ENCODE measurements at regions not wholly inside any gene's neighbourhood (a gene's known extent, or its start where the extent isn't known, plus 50 kb on each side); places are given as distances from the start of the nearest gene placed in this dataset.
"Not testable (repeated sequence)": the region's sequence is repeated elsewhere in the genome, so short reads cannot be mapped to it uniquely, and the experiment has no call there.

- no peak for DNase-seq (ENCODE audit: low read depth in 3 of 3)
These were observed 152.3 kb downstream of the PCTP start for GRCh38 chr17:55903028-55903690.

DNA sequence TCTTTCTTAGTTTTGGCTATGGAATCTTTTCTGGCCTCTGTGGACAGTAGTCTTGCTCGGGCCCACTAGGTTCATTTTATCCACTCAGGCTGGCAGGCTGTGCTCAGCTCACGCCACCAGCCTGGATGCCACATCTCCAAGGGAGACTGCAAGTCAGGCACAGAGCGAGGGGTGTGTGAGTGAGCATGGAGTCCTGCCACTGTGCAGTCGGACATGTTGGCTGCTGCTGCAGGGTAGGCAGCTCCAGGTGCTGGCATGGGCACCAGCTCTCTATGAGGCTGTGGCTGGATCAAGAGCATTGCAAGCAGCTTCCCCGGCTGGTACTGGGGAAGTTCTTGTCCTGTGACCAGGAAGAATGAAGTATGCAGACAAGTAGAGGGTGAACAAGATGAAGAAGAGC is 158.9 kb downstream of the PCTP start:
- DNase-seq (ENCODE audit: low read depth in 3 of 3), result no peak

- DNase-seq (ENCODE audit: low read depth in 3 of 3), result no peak
These were observed 160.3 kb downstream of the PCTP start for GRCh38 chr17:55911186-55911585.

- no peak for DNase-seq (ENCODE audit: low read depth in 3 of 3)
These were observed 174.6 kb downstream of the PCTP start for GRCh38 chr17:55925440-55925839.

DNA sequence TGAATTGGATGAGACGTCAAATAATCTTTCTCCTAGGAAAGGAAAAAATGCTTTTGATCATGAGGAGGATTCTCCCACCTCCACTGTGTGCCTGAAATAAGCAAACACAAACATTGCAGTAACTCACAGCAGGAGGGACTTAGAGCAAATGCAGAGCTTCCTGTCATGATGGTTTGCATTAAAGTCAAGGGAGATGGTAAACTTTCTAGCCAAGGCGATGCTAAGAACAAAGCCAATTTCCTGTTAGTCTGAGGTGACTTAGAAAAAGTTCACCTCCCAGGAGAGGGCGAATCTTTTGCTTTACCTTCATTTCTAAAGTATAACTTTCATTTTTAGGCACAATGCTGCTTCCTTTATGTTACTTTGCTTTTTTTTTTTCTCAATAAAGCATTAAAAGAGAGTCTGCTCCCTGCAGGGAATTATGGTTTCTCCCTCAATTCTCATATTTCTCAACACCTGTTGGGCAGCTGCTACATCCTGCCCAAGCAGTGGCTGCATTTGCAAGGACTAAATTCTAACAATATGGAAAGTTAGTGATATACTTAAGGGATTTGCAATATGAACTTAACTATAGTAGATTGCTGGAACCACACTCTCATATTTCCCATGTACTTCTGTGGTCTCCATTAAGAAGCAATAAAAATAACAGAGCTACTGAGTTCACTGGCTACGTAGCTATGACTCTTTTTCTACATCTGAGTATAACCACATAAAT is 175.6 kb downstream of the PCTP start:
- DNase-seq (ENCODE audit: low read depth in 3 of 3), result no peak

DNA sequence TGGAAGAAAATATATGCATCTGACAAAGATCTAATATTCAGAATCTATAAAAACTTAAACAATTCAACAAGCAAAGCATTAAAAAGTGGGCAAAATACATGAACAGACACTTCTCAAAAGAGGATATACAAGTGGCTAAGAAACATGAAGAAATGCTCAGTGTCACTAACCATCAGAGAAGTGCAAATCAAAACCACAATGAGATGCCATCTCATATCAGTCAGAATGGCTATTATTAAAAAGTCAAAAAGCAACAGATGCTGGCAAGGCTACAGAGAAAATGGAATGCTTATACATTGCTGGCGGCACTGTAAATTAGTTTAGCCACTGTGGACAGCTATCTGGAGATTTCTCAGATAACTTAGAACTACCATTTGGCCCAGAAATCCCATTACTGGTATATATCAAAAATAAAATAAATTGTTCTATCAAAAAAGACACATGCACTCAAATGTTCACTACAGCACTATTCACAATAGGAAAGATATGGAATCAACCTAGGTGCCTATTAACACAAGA is 179.5 kb downstream of the PCTP start:
- no peak for DNase-seq (ENCODE audit: low read depth in 3 of 3)

- no peak for DNase-seq (ENCODE audit: low read depth in 3 of 3)
These were observed 180.6 kb downstream of the PCTP start for GRCh38 chr17:55931446-55931845.

GRCh38 chr17:55932973-55933372 is 182.1 kb downstream of the PCTP start:
- no peak for DNase-seq (ENCODE audit: low read depth in 3 of 3)

- not testable (repeated sequence) for DNase-seq (ENCODE audit: low read depth in 3 of 3)
These were observed 188.4 kb downstream of the PCTP start for GRCh38 chr17:55939181-55939810.

DNA sequence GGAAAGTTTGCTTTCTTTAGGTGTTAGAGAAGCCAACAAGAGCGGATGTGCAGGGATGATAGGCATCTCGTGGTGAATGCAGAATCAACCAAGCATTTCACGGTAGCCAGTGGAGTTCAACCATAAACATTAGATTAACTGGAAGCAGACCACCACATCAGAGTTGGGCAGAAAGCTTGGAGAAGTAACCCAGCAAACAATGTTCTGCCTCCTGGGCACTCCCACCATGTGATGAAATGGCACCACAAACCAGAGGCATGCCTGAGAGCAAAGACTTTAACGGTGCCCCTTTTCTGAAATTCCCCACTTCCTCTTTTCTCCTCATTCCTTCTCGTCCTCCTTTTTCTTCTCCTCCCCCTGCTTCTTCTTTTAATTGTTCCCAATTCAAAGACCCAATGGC is 193.5 kb upstream of the ANKFN1 start:
- no peak for DNase-seq (ENCODE audit: low read depth in 3 of 3)

DNA sequence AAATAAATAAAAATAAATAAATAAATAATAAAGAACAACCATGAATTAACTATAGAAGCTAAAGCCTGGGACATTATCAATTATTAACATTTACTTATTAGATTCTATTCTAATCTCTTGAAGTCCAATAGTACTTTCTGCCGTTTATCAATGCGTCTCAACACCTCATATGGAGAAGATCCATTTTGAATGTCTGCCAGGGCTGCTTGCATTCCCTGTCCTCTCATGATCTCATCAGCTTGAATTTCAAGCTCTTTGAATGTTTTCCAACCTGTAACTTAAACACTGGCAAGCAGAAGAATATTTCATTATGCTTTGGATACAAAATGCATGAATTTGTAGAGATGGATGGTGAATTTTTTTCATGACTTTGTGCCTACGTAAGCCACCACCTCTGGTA is 191.9 kb upstream of the ANKFN1 start:
- DNase-seq (ENCODE audit: low read depth in 3 of 3), result no peak

DNA sequence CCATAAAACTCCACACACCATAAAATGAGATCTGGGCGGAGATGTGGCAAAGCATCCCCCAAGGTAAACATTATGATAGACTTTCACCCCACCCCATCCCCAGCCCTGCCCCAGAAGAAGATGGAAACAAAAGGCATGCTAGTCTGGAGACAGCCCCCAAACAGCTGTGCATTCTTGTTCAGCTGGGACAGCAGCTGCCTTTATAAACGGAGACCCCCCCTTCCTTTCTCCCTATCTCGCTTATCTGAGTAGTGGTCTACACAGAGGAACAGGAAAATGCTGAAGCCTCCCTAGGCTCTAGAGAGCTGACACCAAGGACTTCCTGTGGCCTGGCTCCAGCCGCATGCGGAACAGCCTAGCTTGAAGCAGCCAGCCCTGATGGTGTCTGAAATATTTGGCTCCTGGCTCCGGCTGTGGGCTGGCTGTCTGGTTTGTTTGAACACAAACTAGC is 190.3 kb upstream of the ANKFN1 start:
- no peak for DNase-seq (ENCODE audit: low read depth in 3 of 3)

- DNase-seq (ENCODE audit: low read depth in 3 of 3), result no peak
These were observed 189.1 kb upstream of the ANKFN1 start for GRCh38 chr17:55964191-55964590.

- DNase-seq (ENCODE audit: low read depth in 3 of 3), result no peak
These were observed 188.2 kb upstream of the ANKFN1 start for GRCh38 chr17:55965051-55965450.

DNA sequence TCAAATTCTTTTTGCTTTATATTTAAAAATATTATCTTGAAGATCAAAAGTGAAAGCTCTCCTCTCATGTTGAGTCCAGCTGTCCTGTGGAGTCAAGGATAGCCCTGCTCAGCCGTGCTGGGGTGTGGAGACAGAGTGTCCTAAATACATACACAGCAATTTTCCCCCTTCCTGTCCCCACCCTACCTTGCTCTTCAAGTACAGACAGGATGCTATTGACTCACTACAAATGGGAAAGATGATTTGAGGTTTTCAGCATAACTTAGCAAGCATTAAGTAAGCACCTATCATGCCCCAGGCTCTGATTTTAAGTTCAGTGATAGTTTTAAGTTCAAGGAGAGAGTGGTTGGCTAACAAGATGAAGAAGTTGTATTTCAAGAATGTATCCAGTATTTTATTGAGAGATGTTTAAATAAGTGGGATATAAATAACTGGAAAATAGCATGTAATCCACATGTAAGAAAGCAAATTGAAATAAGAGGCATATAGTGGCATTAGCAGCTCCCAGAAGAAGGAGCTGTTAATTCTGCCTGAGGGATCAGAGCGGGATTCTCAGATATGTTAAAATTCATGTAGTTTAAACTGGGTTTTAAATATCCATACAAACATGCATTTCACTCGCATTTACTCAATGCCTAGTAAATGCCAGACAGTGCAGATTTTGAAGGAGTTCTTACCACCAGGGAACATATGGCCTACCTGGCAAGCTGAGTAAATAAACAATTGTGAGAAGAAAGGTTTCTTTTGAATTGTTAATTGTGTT is 183.5 kb upstream of the ANKFN1 start:
- DNase-seq (ENCODE audit: low read depth in 3 of 3), result no peak

- no peak for DNase-seq (ENCODE audit: low read depth in 3 of 3)
These were observed 174.7 kb upstream of the ANKFN1 start for GRCh38 chr17:55978578-55978977.

GRCh38 chr17:55983096-55983495 is 170.2 kb upstream of the ANKFN1 start:
- no peak for DNase-seq (ENCODE audit: low read depth in 3 of 3)

- DNase-seq (ENCODE audit: low read depth in 3 of 3), result no peak
These were observed 166.5 kb upstream of the ANKFN1 start for GRCh38 chr17:55986817-55987216.

DNA sequence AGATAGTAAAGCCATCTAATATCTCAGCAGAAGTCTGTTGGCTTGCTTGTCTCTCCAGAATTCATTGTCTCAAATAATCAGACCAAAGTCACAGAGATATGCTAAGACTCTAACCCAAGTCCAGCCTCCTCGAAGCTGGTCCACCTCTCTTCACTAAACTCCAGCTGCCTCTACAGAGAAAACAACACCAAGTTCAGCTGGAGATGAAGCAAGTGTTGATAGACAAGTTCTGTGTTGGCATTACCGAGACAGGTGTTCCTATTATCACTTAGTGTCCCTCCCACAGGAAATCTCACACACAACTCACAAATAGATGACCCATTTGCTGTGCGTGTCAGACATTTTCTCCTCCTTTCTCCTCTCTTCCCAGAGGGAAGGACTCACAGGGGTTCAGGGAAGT is 164.4 kb upstream of the ANKFN1 start:
- DNase-seq (ENCODE audit: low read depth in 3 of 3), result no peak

- DNase-seq (ENCODE audit: low read depth in 3 of 3), result no peak
These were observed 162.8 kb upstream of the ANKFN1 start for GRCh38 chr17:55990332-55991006.

DNA sequence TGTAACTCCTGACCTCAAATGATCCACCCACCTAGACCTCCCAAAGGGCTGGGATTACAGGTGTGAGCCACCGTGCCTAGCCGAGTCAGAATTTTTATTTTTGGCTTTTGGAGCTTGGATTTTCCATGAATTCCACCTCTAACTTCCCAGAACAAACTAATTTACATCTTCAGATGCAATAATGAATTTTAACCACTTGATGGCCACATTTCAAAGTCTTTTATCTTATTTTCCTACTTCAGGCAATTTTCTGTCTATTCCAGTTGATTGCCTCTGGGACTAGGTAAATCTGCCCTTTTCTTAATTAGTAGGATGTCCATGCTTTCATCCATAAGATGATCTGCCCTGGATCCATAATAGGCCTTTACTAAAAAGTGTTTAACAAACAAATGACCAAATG is 156.4 kb upstream of the ANKFN1 start:
- no peak for DNase-seq (ENCODE audit: low read depth in 3 of 3)

DNA sequence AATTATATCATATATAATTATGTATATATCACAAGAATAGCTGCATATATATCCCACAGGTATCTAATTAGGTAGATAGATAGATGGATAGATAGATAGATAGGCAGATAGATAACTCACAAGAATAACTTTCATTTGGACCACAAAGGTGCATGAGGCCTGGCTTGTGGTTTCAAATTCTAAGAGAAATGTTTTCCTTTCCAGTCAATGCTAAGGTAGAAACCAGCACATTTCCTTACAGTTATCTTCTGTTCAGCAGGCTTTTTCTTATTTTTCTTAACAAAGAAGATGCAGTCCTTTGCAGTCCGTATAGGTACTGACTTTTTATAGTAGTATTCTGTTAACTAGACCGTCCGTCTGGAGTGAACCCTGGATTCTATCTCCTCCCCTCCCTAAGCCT is 152.9 kb upstream of the ANKFN1 start:
- no peak for DNase-seq (ENCODE audit: low read depth in 3 of 3)
